ENCODE measurements at regions not wholly inside any gene's neighbourhood (a gene's known extent, or its start where the extent isn't known, plus 50 kb on each side); places are given as distances from the start of the nearest gene placed in this dataset.
"Not testable (repeated sequence)": the region's sequence is repeated elsewhere in the genome, so short reads cannot be mapped to it uniquely, and the experiment has no call there.

GRCh38 chr10:26621243-26621888 is 76.1 kb upstream of the PDSS1 start:
- DNase-seq (ENCODE audit: low read depth): no peak

- DNase-seq (ENCODE audit: low read depth): peak; percentile 49
These were observed 75.4 kb upstream of the PDSS1 start for GRCh38 chr10:26621889-26622711.

GRCh38 chr10:26622891-26623290 is 74.6 kb upstream of the PDSS1 start:
- DNase-seq (ENCODE audit: low read depth): peak; percentile 4

- no peak for DNase-seq (ENCODE audit: low read depth)
These were observed 73.5 kb upstream of the PDSS1 start for GRCh38 chr10:26624006-26624405.

- no peak for DNase-seq (ENCODE audit: low read depth)
These were observed 71.4 kb upstream of the PDSS1 start for GRCh38 chr10:26626066-26626465.

GRCh38 chr10:26627324-26627723 is 70.2 kb upstream of the PDSS1 start:
- DNase-seq (ENCODE audit: low read depth): no peak

- no peak for DNase-seq (ENCODE audit: low read depth)
These were observed 69.1 kb upstream of the PDSS1 start for GRCh38 chr10:26628395-26628794.

GRCh38 chr10:26632171-26632570 is 65.3 kb upstream of the PDSS1 start:
- DNase-seq (ENCODE audit: low read depth): not testable (repeated sequence)

GRCh38 chr10:26634111-26634510 is 63.4 kb upstream of the PDSS1 start:
- DNase-seq (ENCODE audit: low read depth): not testable (repeated sequence)

- peak; percentile 4 for DNase-seq (ENCODE audit: low read depth)
These were observed 59.8 kb upstream of the PDSS1 start for GRCh38 chr10:26637521-26638275.

- DNase-seq (ENCODE audit: low read depth): no peak
These were observed 57.1 kb upstream of the PDSS1 start for GRCh38 chr10:26640391-26640790.

- peak; percentile 76 for DNase-seq (ENCODE audit: low read depth)
These were observed 54.4 kb upstream of the PDSS1 start for GRCh38 chr10:26642896-26643653.

- no peak for DNase-seq (ENCODE audit: low read depth)
These were observed 49.8 kb upstream of the PDSS1 start for GRCh38 chr10:26647602-26648244.
